GM23338 (cell line): ENCODE measurements at regions not wholly inside any gene's neighbourhood (a gene's known extent, or its start where the extent isn't known, plus 50 kb on each side); places are given as distances from the start of the nearest gene placed in this dataset.

Experiments
- CTCF ChIP-seq, 2 experiments: fragments of 200-600 bp in 1 of 2; sonication (generic) in 1 of 2; conservative IDR thresholded peaks; 2 replicates each; pipeline versions ENCODE4 v1.5.1 to v1.6.1; 2016 to 2017; ENCODE audit warnings: antibody characterized with exemption in 2 of 2, low read depth in 2 of 2, mild to moderate bottlenecking in 2 of 2, moderate library complexity in 1 of 2
- EZH2 ChIP-seq: fragments of 200-600 bp; sonication (generic); IDR thresholded peaks from one replicate; pipeline ENCODE4 v1.8.0; 2017; ENCODE audit warnings: antibody characterized with exemption, mild to moderate bottlenecking, low read depth; ENCODE audit not compliant: unreplicated experiment
- POLR2AphosphoS5 ChIP-seq: IDR thresholded peaks from 2 replicates; pipeline ENCODE4 v1.6.1; 2016; ENCODE audit warnings: antibody characterized with exemption, low read depth
- REST ChIP-seq: IDR thresholded peaks from one replicate; pipeline ENCODE4 v1.6.1; 2018; ENCODE audit warnings: antibody characterized with exemption; ENCODE audit not compliant: unreplicated experiment

DNA sequence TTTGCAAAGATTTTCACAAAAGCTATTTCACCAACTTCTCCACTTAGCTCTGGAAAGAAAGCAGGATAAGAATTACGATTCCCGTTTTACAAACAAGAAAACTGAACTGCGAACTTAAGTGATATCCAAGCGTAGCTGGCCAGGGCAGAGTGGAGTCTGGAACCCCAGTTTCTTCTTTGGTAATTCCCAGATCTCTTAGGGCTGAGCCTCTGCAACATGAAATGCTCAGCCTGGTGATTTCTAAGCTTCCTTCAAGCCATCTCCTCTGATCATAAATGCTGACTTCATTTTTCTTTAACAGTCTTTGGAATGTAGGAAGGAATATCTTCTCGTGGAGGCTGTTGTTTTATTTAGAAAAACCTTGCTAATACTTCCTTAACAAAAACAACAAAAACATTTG, 620.0 kb downstream of the CCDC171 start:
- TF ChIP-seq CTCF (conservative IDR thresholded peaks at IDR 0.05; ENCODE audit: low read depth in 2 of 2) (no peak), EZH2 (no peak), POLR2AphosphoS5 (no peak), REST (no peak)
